HUES64 (cell line): ENCODE measurements at regions not wholly inside any gene's neighbourhood (a gene's known extent, or its start where the extent isn't known, plus 50 kb on each side); places are given as distances from the start of the nearest gene placed in this dataset.
"Not testable (repeated sequence)": the region's sequence is repeated elsewhere in the genome, so short reads cannot be mapped to it uniquely, and the experiment has no call there.

Source experiments
- H3K27ac ChIP-seq: 2 replicates; pipeline ENCODE4 v1.7.0; 2013; ENCODE audit warnings: low read depth, low read length, inconsistent platforms
- H3K27me3 ChIP-seq: 2 replicates; pipeline ENCODE4 v1.6.1; 2013; ENCODE audit warnings: mild to moderate bottlenecking, low read length; ENCODE audit not compliant: insufficient read depth
- H3K36me3 ChIP-seq: 2 replicates; pipeline ENCODE4 v1.6.1; 2013; ENCODE audit warnings: mild to moderate bottlenecking, low read length; ENCODE audit not compliant: insufficient read depth
- H3K4me1 ChIP-seq: 2 replicates; pipeline ENCODE4 v1.6.1; 2013; ENCODE audit warnings: mild to moderate bottlenecking, low read length, moderate library complexity; ENCODE audit not compliant: insufficient read depth
- H3K4me3 ChIP-seq: 2 replicates; pipeline ENCODE4 v1.5.1; 2013; ENCODE audit warnings: mild to moderate bottlenecking, low read length, moderate library complexity
- H3K9ac ChIP-seq: 2 replicates; pipeline ENCODE4 v1.6.1; 2013; ENCODE audit warnings: mild to moderate bottlenecking, low read depth, low read length
- H3K9me3 ChIP-seq: 2 replicates; pipeline ENCODE4 v1.6.1; 2013; ENCODE audit warnings: low read depth, low read length; ENCODE audit not compliant: insufficient read depth
- WGBS: fragments of 150-250, 120-280 bp; methylation state at CpG from one replicate; pipeline ENCODE4 v1.1.7; 2013; ENCODE audit warnings: missing lambda C conversion rate; 5-methylcytosine and 5-hydroxymethylcytosine counted together

GRCh38 chr9:16289639-16290038 lies 580.8 kb downstream of the BNC2 start:
- Histone ChIP-seq H3K27me3 (no peaks in the 10 kb centered on the region), H3K27ac (no peak overlapping the region)
- 95% methylated on average over 3 of the region's 3 CpGs for WGBS

GRCh38 chr9:16290169-16290568 lies 580.3 kb downstream of the BNC2 start:
- Histone ChIP-seq H3K9me3 (no peaks in the 10 kb centered on the region), H3K27ac (no peak overlapping the region), H3K9ac (no peak overlapping the region), H3K36me3 (no peaks in the 10 kb centered on the region), H3K27me3 (no peaks in the 10 kb centered on the region), H3K4me1 (no peaks in the 10 kb centered on the region), H3K4me3 (no peak overlapping the region)
- WGBS: 91% methylated on average over 5 of the region's 5 CpGs

More at GRCh38 chr9:16289639-16290038, 580.8 kb downstream of the BNC2 start:
- Histone ChIP-seq H3K4me3 (no peak overlapping the region), H3K9ac (no peak overlapping the region), H3K36me3 (no peaks in the 10 kb centered on the region), H3K9me3 (no peaks in the 10 kb centered on the region), H3K4me1 (no peaks in the 10 kb centered on the region)

- H3K36me3 ChIP-seq: no peaks in the 10 kb centered on the region
- WGBS: 92% methylated on average over 4 of the region's 4 CpGs
- no peaks in the 10 kb centered on the region for H3K4me1 ChIP-seq
- no peak overlapping the region for H3K4me3 ChIP-seq
- H3K27me3 ChIP-seq: no peaks in the 10 kb centered on the region
- no peaks in the 10 kb centered on the region for H3K9me3 ChIP-seq
- H3K9ac ChIP-seq: no peak overlapping the region
- no peak overlapping the region for H3K27ac ChIP-seq
These were observed 578.5 kb downstream of the BNC2 start for GRCh38 chr9:16291921-16292320.

- no peak overlapping the region for H3K27ac ChIP-seq
- H3K9me3 ChIP-seq: 0 out of 2 replicates have a peak, but pooled peaks cover 2% of the 10 kb centered on the region
- H3K4me3 ChIP-seq: no peak overlapping the region
- 95% methylated on average over 2 of the region's 2 CpGs for WGBS
- no peaks in the 10 kb centered on the region for H3K27me3 ChIP-seq
- H3K4me1 ChIP-seq: no peaks in the 10 kb centered on the region
- H3K36me3 ChIP-seq: no peaks in the 10 kb centered on the region
- no peak overlapping the region for H3K9ac ChIP-seq
These were observed 576.9 kb downstream of the BNC2 start for GRCh38 chr9:16293610-16294009.

- Histone ChIP-seq H3K36me3 (no peaks in the 10 kb centered on the region), H3K9me3 (0 out of 2 replicates have a peak, but pooled peaks cover 2% of the 10 kb centered on the region), H3K9ac (no peak overlapping the region), H3K27ac (no peak overlapping the region), H3K4me1 (no peaks in the 10 kb centered on the region), H3K27me3 (no peaks in the 10 kb centered on the region), H3K4me3 (no peak overlapping the region)
- whole genome bisulfite sequencing: 79% methylated on average over 7 of the region's 7 CpGs
These were observed 576.2 kb downstream of the BNC2 start for GRCh38 chr9:16294133-16294770.

- H3K9me3 ChIP-seq, H3K4me3 ChIP-seq, H3K36me3 ChIP-seq, H3K27me3 ChIP-seq, H3K9ac ChIP-seq, H3K4me1 ChIP-seq, H3K27ac ChIP-seq: not testable (repeated sequence)
- 85% methylated on average over 5 of the region's 5 CpGs for WGBS
These were observed 575.5 kb downstream of the BNC2 start for GRCh38 chr9:16294940-16295339.

GRCh38 chr9:16299368-16299767 lies 571.1 kb downstream of the BNC2 start:
- not testable (repeated sequence) for H3K4me1 ChIP-seq, H3K27ac ChIP-seq, H3K36me3 ChIP-seq, H3K4me3 ChIP-seq, H3K9me3 ChIP-seq, H3K27me3 ChIP-seq, H3K9ac ChIP-seq
- whole genome bisulfite sequencing: 77% methylated on average over 3 of the region's 3 CpGs

- 89% methylated on average over 6 of the region's 6 CpGs for WGBS
- no peak overlapping the region for H3K9ac ChIP-seq
- H3K4me3 ChIP-seq: no peak overlapping the region
- peaks cover 6% of the 10 kb centered on the region; the same call in 1 of the 2 replicates for H3K4me1 ChIP-seq
- H3K9me3 ChIP-seq: no peaks in the 10 kb centered on the region
- no peaks in the 10 kb centered on the region; the same call in 1 of the 2 replicates for H3K27me3 ChIP-seq
- H3K27ac ChIP-seq: no peak overlapping the region
- no peaks in the 10 kb centered on the region for H3K36me3 ChIP-seq
These were observed 567.0 kb downstream of the BNC2 start for GRCh38 chr9:16303506-16303905.

- Histone ChIP-seq H3K9ac (no peak overlapping the region), H3K4me1 (peaks cover 9% of the 10 kb centered on the region; the same call in 1 of the 2 replicates), H3K27ac (no peak overlapping the region), H3K27me3 (no peaks in the 10 kb centered on the region; the same call in 1 of the 2 replicates), H3K36me3 (no peaks in the 10 kb centered on the region), H3K9me3 (no peaks in the 10 kb centered on the region), H3K4me3 (no peak overlapping the region)
- WGBS: 70% methylated on average over 2 of the region's 3 CpGs
These were observed 566.2 kb downstream of the BNC2 start for GRCh38 chr9:16304301-16304700.

- Histone ChIP-seq H3K9me3 (no peaks in the 10 kb centered on the region), H3K36me3 (no peaks in the 10 kb centered on the region), H3K4me3 (no peak overlapping the region), H3K27me3 (no peaks in the 10 kb centered on the region; the same call in 1 of the 2 replicates), H3K9ac (no peak overlapping the region), H3K4me1 (peaks cover 21% of the 10 kb centered on the region; the same call in 1 of the 2 replicates), H3K27ac (no peak overlapping the region)
- WGBS: 93% methylated on average over 3 of the region's 3 CpGs
These were observed 563.9 kb downstream of the BNC2 start for GRCh38 chr9:16306586-16306985.

GRCh38 chr9:16307626-16308195 lies 562.8 kb downstream of the BNC2 start:
- Histone ChIP-seq H3K36me3 (no peaks in the 10 kb centered on the region), H3K9me3 (no peaks in the 10 kb centered on the region), H3K9ac (no peak overlapping the region), H3K27me3 (no peaks in the 10 kb centered on the region; the same call in 1 of the 2 replicates), H3K4me1 (peaks cover 21% of the 10 kb centered on the region; the same call in 1 of the 2 replicates), H3K27ac (no peak overlapping the region), H3K4me3 (no peak overlapping the region)
- 100% methylated on average over 2 of the region's 2 CpGs for WGBS
